SHP77 (cell line): ENCODE measurements at regions not wholly inside any gene's neighbourhood (a gene's known extent, or its start where the extent isn't known, plus 50 kb on each side); places are given as distances from the start of the nearest gene placed in this dataset.
"Not testable (repeated sequence)": the region's sequence is repeated elsewhere in the genome, so short reads cannot be mapped to it uniquely, and the experiment has no call there.

Experiments used
- DNase-seq, 2 experiments: peaks; one replicate each; lab custom pipeline; 2025; lab: John Stamatoyannopoulos, UW

DNA sequence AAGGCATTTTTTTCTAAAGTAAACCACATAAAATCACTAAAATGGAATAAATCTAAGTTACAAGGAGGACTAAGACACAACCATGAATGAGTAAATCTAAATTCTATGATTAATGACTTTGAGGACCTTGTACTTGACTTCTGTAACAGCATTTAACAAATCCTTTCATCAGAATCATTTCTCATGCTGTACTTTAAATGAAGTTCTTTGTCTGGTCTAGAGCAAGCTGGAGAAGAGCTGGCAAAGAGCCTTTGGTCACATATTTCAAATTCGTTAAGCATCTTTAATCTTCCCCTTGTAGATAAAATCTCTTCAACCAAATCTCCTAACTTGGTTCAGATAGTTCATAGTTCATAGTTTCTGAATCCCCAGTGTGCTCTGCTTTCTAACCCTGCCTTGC is 405.4 kb downstream of the PTPRC start:
- DNase-seq: no peak

DNA sequence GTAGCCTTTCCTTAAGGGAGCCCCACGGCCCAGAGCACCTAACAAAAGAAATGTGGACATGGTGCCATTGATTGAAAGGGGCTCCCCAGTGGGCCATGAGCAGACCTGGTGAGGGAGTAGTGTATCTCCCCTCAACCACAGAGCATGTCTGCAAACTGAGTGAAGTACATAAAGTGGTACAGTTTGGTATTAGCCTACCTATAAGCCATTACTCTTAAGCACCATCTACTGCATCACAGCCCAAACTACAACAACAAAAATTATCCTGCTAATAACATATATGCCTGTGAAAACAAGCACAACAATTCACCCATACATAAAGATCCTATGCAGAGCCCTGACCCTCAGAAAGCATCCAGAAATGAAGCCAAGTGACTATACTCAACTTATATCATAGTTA is 407.8 kb downstream of the PTPRC start:
- no peak for DNase-seq

DNA sequence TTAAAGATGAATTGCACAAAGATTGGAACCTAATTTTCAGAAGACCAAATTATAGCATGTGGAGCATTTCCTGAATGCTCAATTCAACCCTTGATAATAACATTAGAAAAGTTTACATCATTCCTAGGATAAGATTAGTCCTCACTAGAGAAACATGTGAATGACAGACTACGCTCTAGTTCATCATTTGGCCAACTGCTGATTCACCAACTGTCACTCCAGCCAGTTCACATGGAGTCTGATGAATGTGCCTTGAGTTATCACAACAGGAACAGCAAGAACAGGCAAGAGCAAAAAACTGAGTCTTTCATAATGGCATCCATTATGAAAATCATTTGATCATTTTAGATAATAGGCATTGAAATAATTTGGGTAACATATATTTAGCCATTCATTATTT is 415.9 kb downstream of the PTPRC start:
- DNase-seq: no peak

DNA sequence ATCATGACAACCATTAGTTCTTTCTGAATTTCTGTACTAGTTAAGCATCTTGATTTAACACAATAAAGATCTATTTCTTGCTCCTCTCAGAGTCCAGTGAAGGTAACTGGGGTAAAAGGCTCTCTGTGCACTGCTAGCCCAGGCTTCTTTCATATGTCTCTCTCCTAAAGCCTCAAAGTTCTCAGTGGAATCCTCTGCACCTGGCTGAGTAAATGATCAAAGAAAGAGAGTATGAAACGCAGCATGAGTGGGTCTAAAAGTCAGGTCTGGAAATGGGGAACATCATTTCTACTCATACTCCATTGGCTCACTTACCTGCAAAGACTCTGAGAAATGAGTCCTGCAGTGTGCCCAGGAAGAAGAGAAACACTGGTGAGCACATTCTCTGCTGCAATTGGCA is 418.5 kb downstream of the PTPRC start:
- DNase-seq: no peak

DNA sequence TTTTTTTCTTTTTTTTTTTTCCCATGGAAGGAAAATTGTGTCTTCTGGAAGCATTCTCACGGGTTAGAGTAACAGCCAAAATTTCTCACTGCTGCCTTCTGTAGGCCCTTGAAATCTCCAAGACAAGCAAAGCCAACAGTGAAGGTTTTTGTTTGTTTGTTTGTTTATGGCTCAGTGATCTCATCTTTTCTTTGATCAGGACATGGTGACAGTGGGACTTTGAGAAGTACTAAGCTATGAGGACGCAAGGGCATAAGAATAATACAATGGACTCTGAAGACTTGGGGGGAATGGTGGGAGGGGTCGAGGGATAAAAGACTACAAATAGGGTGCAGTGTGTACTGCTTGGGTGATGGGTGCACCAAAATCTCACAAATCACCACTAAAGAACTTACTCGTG is 419.4 kb downstream of the PTPRC start:
- DNase-seq: no peak

DNA sequence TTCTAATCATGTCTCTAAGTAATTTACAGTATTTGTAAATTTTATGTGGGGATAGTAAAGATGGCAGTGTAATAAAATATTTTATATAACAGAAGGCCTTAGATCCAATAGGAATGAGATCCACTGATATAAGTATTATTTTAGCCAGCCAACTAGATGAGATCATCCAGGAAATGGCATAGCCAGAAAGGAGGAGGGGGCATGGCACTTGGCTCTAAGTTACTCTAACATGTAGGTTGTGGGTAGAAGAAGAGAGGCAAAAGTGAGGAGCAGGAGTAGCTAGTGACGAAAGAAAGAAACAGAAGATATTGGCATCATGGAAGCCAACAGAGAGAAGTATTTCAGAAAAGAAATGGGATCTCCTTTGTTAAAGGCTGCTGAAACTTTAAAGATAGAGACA is 426.1 kb downstream of the PTPRC start:
- DNase-seq: no peak

DNA sequence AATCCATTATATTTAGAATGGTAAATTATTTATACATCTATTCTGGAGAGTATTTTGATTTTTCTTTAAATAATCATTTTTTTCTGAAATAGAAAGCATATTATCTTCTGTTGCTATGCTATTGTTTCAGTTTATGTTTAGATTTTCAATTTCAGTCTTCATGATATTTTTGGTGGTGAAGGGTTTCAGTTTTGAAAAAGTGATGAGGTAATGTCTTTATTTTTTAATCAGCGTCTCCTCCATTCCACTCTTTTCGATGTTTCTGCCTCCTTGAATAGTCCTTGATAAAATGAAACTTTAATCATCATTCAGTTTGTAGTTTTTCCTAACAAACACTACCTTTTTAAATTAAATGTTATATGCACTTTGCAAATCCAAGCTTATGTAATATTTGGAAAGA is 428.6 kb downstream of the PTPRC start:
- no peak for DNase-seq

DNA sequence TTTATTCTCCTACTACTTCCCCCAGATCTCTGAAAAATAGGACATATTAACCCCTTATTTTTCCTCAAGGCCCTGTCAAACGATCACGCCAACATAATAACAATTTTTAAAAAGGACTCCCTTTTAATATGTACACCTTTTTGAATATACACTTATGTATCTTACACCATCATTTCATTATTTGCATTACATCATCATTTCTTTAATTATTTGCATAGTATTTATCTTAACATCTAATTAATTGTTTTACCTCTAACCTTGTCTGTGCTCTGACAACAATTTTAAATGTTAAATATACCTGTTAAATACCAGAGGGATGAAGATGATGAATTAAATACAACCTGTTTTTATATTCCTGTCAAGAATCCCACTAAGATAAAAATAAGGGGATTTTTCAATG is 432.2 kb downstream of the PTPRC start:
- DNase-seq: no peak

DNA sequence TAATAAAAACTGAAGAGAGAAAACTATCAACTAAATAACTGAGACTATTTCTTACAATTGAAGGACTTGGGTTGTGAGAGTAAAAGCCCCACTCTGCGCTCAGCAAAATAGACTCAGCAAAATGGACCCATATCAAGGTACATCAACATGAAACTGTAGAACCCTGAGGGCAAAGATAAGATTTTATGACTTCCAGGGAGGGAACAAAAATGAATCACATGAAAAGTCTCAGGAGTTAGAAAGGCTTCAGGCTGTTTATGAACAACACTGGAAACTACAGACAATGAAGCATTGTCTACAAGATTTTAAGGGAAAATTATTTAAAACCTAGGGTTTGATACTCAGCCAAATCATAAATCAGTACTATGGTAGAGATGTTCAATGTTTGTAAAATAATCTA is 434.3 kb downstream of the PTPRC start:
- no peak for DNase-seq

DNA sequence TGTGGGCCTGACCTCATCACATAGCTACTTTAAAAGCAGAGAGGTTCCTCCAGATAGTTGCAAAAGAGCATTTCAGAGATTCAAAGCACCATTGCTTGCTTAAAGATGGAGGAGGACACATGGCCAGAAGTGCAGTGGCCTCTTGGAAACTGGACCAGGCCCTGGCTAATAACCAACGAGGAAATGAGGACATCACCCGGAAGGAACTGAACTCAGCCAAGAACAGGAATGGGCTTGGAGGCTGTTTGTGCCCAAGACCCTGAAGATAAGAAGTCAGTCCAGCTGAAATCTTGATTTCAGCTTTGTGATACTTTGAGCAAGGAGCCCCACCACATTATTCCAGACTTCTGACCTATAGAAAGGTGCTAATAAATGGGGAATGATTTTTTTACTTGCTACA is 437.0 kb downstream of the PTPRC start:
- no peak for DNase-seq

DNA sequence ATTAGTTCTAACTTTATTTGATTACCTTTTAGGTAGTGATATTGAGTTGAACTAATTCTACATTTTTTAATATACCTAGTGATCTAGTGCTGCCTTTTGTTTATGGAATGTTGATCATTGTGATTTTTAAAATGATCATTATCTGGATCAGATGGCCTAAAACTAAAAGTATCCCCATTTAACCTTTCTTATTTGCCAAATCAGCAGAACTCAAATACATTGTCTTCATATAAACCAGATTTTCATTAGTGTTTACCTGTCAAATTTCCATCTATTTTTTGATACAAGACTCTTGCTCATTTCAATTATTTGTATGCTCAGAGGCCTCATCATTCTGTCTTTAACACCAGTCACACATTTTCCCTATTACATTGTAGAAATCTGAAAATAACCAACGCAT is 441.2 kb downstream of the PTPRC start:
- DNase-seq: no peak

DNA sequence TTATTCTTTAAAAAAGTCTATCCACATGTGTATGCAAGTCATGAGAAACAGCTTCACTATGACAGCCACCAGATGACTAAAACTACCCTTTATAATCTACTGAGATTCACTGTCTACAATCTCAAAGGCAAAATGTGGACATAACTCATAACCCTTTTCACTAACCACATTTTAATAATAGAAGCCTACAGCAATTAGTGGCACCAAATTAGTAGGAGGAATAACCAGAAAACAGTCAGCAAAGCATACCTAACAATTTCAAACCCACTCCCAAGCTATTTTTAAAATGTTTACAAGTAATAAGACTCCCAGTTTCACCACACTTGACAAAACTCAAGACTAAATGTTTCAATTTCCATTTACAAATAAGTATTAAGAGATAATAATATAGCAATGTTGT is 442.9 kb downstream of the PTPRC start:
- DNase-seq: no peak

DNA sequence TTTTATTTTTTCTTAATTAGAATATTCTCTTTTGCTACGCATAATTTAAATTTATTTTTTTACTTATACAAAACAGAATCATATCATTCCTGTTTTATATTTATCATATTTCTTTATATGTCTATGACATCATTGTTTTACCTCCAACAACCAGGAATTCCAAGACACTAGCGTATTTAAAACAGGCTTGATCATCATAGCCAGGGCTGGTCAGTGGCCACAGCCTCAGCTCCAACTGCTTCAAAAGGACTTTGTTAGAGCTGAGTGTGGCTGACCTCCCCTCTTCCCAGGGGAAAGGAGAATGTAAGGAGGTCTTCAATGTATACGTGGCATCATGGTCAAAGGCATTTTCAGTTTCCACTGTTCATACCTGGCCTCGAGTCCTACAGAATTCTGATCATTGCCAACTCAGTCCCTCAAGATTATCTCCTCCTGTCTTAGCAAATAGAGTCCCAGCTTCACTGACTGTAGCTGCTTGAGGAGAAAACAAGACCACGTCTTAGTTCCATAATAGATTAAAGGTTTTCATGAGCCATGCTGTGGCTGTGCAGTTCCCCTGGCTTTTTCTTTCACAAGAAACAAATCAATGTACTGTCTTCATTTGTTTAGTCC is 444.0 kb downstream of the PTPRC start:
- no peak for DNase-seq

DNA sequence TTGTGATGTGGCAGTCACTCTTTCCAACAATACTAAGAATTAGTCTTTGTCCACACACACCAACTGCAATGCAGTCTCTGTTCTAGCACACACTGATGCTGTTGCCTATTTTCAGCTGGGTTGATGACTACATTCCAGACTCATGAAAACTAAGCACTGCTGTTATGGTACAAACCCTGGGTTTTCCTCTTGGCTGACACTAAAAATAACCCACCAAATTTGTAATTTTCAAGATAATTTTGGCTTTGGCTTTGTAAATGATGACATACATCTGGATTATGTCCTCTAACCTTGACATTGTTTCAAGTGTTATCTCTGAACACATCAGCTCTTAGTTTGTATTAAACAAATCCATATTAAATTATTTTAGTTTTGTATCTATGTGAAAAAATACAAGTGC is 444.8 kb downstream of the PTPRC start:
- DNase-seq: no peak

DNA sequence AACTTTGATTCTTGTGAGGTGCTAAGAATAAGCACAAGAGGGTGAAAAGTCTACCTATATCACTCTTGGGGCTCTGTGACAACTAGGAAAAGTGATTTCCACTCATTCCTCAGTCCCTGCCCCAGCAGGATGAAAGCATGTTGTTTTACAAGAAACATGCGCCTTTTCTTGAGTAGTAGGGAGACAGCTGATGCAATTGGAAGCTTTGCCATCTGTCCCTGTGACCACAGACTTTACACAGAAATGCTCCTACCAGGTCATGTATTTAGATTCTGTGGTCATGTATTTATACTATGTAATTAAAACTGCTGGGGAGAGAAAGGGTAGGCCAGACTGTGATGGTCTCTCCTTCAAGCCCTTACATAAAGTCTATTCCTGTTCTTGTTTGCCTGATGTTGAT is 445.5 kb downstream of the PTPRC start:
- no peak for DNase-seq

DNA sequence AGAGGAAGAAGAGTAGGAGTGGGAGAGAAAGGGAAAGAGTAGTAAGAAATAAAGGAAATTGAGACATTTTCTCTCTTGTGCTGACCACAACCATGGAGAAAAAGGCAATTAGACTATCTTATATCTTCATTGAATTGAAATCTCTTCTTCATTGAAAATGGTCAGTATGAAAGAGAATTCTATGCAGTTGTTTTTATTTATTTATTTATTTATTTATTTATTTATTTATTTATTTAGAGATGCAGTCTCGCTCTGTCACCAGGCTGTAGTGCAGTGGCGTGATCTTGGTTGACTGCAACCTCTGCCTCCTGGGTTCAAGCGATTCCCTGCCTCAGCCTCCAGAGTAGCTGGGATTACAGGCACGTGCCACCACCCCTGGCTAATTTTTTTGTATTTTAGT is 447.1 kb downstream of the PTPRC start:
- DNase-seq: no peak

DNA sequence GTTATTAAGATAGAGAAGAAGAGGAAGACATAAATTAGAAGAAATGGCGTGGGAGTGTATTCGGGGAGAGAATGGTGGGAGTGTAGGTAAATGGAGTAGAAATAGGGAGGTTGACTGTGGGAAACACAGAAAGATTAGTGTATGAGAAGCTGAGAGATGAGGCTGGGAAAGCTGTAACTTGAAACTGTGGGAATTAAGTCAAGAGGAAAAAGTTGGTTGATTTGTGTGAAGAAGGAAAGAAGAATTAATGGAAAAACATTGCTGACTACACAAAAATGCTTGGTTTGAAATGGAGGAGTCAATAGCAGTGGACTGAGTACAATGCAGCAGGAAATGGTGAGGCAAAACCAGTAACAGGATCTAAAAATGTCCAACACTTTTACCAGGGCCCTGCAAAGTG is 448.3 kb downstream of the PTPRC start:
- no peak for DNase-seq

DNA sequence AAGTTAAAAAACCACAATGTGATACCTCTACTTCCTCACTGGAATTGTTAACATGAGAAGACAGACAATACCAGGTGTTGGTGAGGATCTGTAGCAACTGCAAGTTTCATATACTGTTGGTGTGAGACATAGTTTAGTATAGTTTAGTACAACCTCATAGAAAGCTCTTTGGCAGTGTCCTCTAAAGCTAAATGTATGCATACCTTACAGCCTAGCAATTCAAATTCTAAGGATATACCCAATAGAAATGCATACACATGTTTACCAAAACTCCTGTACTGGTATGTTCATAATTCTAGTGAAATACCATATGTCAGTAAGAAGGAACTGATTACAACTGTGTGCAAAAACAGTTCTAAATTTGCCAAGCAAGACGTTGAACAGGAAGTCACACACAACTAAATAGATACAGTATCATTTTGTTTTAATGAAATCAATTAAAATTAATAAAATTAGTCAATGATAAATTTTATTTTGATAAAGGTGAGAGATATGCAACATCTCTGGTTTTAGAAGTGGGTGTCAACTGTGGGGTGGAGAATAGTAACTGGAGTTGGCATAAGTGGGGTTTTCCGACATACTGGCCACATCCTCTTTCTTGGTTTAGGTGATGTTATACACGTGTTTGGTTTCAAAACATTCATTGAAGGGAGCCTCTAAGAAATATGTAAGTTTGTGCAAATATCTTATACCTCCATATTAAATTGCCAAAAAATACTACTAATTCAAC is 450.7 kb downstream of the PTPRC start:
- DNase-seq: no peak

DNA sequence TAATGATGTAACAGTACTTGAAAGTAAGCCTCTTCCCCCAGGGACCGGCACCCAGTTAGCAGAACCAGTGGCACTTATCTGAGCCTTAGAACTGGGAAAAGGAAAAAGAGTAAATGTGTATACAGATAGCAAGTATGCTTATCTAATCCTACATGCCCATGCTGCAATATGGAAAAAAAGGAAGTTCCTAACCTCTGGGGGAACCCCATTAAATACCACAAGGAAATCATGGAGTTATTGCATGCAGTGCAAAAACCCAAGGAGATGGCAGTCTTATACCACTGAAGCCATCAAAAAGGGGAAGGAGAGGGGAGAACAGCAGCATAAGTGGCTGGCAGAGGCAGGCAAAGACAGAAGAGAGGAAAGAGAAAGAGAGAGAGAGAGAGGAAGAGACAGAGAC is 456.8 kb downstream of the PTPRC start:
- not testable (repeated sequence) for DNase-seq

DNA sequence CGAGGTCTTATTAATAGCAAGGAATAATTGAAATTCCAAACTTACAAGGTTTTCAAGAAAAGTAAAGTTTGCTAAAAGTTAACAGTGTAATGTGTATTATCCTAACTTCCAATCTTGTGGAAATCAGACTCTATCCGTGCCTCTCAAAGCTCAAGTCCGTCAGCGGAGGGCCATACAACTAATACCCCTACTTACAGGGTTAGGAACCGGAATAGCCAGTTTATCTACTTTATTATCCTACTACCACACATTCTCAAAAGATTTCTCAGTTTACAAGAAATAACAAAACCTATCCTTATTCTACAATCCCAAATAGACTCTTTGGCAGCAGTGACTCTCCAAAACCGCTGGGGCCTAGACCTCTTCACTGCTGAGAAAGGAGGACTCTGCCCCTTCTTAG is 457.8 kb downstream of the PTPRC start:
- DNase-seq: no peak

DNA sequence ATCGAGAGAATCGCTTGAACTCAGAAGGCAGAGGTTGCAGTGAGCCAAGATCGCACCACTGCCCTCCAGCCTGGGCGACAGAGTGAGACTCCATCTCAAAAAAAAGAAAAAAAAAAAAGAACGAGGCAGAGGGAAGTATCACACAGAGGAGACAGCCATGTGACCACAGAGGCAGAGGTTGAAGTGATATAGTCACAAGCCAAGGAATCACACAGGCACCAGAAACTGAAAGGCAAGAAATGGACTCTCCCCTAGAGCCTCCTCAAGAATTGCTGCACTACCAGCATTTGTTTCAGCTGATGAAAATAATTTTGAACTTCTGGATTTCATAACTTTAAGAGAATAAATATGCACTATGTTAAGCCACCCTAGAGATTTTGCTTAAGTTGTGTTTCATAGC is 459.6 kb downstream of the PTPRC start:
- no peak for DNase-seq

DNA sequence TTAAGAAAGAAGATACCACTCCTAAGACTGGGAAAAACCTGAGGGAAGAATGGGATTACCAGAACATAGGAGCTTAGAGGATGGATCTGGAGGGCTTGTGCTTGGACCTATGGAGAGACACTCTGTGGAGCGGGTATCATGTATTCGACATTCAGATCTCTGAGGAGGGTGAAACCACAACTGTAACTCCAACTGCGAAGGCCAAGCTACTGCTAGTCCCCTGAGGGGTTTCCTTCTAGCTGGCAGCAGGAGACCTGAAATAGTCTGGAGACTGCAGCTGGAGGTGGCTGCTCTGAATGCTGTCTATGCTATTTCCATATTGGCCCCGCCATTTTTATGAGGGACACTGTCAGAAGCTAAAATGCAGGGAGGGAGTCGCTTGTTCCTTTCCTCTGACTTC is 462.3 kb downstream of the PTPRC start:
- no peak for DNase-seq

DNA sequence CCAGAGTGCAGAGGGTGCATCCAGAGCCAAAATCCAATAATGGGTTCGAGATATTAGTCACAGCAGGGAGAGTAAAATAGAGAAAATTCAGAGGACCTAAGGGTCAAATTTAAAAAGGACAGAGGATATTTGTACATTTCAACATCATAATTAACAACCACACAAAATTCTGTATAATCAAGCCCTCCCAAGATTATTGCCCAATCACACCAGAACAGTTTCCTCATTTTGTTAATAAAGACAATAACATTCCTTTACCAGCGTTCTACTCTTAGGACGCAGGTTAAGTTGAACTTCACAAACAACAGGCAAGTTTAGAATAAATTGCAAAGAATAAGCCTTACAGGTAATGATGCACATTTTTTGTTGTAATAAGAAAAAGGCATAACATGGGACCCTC is 462.8 kb downstream of the PTPRC start:
- DNase-seq: no peak

DNA sequence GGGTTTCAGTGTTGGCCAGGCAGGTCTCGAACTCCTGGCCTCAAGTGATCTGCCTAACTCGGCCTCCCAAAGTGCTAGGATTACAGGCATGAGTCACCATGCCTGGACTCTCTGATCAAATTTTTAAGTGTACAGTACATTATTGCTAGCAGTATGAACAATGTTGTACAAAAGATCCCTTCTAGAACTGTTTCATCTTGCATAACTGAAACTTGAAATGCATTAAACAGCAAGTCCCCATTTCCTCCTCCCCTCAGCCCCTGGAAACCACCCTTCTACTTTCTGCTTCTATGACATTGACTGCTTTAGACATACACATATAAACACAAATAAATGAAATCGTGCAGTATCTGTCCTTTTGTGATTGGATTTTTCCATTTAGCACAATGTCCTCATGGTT is 463.4 kb downstream of the PTPRC start:
- DNase-seq: no peak
